ENCODE measurements at regions not wholly inside any gene's neighbourhood (a gene's known extent, or its start where the extent isn't known, plus 50 kb on each side); places are given as distances from the start of the nearest gene placed in this dataset.
"Not testable (repeated sequence)": the region's sequence is repeated elsewhere in the genome, so short reads cannot be mapped to it uniquely, and the experiment has no call there.

DNA sequence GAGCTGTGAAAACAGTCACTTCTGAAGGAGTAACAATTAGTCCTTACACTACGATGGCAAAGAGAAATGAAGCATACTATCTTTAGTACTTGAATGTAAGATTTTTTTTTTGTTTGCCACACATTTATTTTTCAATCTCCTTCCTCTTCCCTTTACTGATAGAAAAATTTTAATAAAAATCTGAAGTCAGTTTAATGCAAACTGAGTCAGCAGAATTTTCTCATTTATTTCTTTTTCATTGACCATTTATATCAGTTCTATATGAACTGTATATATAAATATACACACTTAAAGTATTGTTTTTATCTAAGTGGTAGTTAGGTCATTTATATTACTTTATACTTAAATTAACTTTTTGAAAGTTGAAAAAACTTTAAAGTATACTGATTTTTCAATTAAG lies 1009.1 kb upstream of the SPRY2 start:
- TF ChIP-seq, protein P1, sequence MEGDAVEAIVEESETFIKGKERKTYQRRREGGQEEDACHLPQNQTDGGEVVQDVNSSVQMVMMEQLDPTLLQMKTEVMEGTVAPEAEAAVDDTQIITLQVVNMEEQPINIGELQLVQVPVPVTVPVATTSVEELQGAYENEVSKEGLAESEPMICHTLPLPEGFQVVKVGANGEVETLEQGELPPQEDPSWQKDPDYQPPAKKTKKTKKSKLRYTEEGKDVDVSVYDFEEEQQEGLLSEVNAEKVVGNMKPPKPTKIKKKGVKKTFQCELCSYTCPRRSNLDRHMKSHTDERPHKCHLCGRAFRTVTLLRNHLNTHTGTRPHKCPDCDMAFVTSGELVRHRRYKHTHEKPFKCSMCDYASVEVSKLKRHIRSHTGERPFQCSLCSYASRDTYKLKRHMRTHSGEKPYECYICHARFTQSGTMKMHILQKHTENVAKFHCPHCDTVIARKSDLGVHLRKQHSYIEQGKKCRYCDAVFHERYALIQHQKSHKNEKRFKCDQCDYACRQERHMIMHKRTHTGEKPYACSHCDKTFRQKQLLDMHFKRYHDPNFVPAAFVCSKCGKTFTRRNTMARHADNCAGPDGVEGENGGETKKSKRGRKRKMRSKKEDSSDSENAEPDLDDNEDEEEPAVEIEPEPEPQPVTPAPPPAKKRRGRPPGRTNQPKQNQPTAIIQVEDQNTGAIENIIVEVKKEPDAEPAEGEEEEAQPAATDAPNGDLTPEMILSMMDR (conservative IDR thresholded peaks at IDR 0.05; ENCODE audit: low read depth, low read length), result no peak
- H3K4me3 ChIP-seq (ENCODE audit: low read length), result no peak overlapping the region
- DNase-seq (ENCODE audit: low read depth), result no peak

DNA sequence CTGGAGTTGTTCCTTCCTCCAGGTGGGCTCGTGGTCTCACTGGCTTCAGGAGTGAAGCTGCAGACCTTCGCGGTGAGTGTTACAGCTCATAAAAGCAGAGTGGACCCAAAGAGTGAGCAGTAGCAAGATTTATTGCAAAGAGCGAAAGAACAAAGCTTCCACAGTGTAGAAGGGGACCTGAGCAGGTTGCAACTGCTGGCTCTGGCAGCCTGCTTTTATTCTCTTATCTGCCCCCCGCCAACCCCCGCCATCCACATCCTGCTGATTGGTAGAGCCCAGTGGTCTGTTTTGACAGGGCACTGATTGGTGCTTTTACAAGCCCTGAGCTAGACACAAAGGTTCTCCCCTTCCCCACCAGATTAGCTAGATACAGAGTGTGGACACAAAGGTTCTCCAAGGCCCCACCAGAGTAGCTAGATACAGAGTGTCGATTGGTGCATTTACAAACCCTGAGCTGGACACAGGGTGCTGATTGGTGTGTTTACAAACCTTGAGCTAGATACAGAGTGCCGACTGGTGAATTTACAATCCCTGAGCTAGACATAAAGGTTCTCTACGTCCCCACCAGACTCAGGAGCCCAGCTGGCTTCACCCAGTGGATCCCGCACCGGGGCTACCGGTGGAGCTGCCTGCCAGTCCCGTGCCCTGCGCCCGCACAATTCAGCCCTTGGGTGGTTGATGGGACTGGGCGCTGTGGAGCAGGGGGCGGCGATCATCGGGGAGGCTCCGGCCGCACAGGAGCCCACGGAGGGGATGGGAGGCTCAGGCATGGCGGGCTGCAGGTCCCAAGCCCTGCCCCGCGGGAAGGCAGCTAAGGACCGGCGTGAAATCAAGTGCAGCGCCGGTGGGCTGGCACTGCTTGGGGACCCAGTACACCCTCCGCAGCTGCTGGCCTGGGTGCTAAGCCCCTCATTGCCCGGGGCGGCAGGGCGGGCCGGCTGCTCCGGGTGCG lies 999.5 kb upstream of the SPRY2 start:
- not testable (repeated sequence) for DNase-seq (ENCODE audit: low read depth); H3K4me3 ChIP-seq (ENCODE audit: low read length)

DNA sequence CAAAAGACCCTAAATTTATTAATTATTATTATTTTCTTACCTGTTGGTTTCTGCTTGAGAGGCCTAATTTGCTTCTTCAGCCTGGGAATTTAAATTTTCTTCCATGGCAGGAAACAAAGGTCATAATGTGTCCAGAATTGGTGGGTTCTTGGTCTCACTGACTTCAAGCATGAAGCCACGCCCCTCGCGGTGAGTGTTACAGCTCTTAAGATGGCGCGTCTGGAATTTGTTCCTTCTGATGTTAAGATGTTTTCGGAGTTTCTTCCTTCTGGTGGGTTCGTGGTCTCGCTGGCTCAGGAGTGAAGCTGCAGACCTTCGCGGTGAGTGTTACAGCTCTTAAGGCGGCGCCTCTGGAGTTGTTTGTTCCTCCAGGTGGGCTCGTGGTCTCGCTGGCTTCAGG lies 998.7 kb upstream of the SPRY2 start:
- not testable (repeated sequence) for DNase-seq (ENCODE audit: low read depth); H3K4me3 ChIP-seq (ENCODE audit: low read length)

DNA sequence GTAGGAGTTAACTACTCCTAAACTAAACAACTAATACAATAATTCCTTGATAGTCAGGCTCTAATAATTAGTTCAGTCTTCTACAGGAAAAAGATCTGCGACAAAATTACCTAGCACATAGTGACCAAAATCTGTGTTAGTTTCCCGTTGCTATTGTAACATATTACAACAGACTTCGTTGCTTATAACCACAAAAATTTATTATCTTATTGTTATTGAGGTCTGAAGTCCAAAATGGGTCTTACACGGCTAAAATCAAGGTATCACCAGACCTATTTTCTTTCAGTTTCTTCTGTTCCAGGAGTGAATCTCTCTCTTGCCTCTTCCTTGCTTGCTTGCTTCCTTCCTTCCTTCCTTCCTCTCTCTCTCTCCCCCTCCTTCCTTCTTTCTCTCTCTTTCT lies 993.6 kb upstream of the SPRY2 start:
- TF ChIP-seq, protein P1 (conservative IDR thresholded peaks at IDR 0.05; ENCODE audit: low read depth, low read length), result no peak
- no peak for DNase-seq (ENCODE audit: low read depth)
- H3K4me3 ChIP-seq (ENCODE audit: low read length), result no peak overlapping the region

DNA sequence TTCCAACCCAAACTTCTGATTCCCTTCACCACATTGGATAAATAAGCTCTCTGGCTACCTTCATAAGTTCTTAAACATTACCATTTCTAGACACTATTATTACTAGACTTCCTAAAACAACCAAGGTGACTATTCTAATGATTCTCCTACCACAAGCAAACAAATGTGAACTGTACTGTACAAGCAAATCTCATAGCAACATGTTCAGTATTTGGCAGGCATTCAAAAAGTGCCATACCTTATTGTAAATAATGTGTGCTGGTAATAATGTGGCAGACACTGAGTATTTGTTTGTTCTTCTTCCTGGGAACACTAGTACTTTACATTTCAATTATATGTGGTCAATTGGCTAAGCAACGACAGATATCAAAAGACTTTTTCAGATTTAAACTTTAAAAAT lies 986.0 kb upstream of the SPRY2 start:
- DNase-seq (ENCODE audit: low read depth), result no peak
- TF ChIP-seq, protein P1 (conservative IDR thresholded peaks at IDR 0.05; ENCODE audit: low read depth, low read length), result no peak
- H3K4me3 ChIP-seq (ENCODE audit: low read length), result no peak overlapping the region

DNA sequence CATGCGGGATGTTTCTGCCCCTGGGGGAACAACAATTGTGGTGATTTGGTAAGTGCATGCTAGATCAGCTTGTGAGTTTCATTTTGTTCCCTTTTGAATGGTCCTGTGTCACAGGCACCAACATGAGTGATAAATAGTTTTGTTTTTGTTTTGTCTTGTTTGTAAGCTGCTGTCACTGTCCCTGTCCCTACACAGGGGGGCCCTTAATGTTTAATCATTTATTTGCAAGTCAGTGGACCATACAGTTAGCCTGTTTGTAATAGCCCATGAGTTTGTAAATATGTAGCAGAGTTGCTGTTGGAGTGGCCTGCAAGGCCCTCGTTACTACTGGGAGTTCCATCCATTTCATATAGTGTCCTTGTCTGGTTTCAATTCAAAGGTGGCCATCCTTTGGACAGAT lies 979.6 kb upstream of the SPRY2 start:
- H3K4me3 ChIP-seq (ENCODE audit: low read length), result no peak overlapping the region
- no peak for DNase-seq (ENCODE audit: low read depth)
- TF ChIP-seq, protein P1 (conservative IDR thresholded peaks at IDR 0.05; ENCODE audit: low read depth, low read length), result no peak

DNA sequence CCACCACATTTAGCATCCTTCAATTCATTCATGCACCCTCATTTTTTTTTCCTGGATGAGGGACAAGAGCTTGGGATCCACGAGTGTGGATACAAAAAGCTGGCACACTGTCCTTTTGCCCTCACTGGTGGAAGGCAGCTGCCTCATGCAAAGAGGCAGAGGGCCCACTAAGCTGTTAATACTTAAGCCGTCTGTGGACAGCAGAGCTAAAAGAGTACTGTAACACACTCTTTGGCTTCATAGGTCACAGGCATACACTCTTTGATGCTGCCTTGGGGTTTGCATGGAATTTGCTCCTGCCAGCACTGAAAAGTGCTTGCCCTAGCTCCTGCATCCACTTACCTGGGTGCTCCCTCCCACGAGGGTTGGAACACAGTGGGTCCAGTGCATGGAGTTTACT lies 978.4 kb upstream of the SPRY2 start:
- TF ChIP-seq, protein P1 (conservative IDR thresholded peaks at IDR 0.05; ENCODE audit: low read depth, low read length), result no peak
- DNase-seq (ENCODE audit: low read depth), result no peak
- no peak overlapping the region for H3K4me3 ChIP-seq (ENCODE audit: low read length)

DNA sequence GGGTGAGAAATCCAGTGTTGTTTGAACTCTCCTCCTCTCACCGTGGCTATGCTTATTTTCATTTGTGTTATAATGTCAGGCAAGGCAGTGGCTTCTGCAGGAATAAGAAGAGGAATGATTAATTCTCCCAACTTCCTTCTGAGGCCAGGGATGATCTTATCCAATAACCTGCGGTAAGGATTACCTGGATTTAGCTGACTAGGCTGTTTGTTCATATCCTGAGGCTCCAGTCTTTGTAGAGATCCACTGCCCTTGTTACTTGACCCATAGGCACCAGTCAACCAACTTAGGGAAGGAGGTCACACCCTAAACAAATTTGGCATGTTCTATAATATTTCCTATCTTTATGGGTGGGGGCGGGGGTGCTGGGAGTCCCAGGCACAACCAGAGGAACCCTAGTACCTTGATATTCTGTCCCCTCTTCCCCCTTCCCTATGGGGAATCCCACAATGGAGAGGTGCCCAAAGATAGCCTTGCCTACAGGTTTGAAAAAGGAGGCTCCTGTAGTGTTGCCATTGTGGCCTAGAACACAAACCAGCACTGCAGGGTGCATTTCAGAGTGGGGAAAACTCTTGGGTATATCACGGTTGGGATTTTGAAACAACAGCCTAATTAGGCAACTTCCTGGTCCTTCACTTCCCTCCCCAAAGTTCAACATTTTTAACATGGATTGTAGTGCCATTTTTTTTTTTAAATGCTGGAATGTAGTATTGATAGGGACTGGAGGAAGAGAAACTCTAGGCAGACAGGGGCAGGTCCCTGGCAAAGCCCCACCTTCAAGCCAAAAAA lies 977.5 kb upstream of the SPRY2 start:
- no peak overlapping the region for H3K4me3 ChIP-seq (ENCODE audit: low read length)
- TF ChIP-seq, protein P1 (conservative IDR thresholded peaks at IDR 0.05; ENCODE audit: low read depth, low read length), result no peak
- DNase-seq (ENCODE audit: low read depth), result no peak
